ENCODE measurements at regions not wholly inside any gene's neighbourhood (a gene's known extent, or its start where the extent isn't known, plus 50 kb on each side); places are given as distances from the start of the nearest gene placed in this dataset.
A peak's percentile ranks its signal among the peaks of the same experiment; 100 is the strongest.

GRCh38 chr6:15953152-15953880 lies 175.6 kb upstream of the MYLIP start:
- H3K9me3 ChIP-seq (ENCODE audit: insufficient read depth, low read length) = no peaks in the 10 kb centered on the region
- H2AFZ ChIP-seq (ENCODE audit: low read depth, low read length) = no peak overlapping the region
- no peaks in the 10 kb centered on the region for H4K20me1 ChIP-seq (ENCODE audit: insufficient read depth, low read length)
- H3K4me3 ChIP-seq (ENCODE audit: low read length) = no peak overlapping the region
- H3K27me3 ChIP-seq (ENCODE audit: low read depth, low read length) = no peaks in the 10 kb centered on the region
- H3K4me2 ChIP-seq (ENCODE audit: low read length) = no peak overlapping the region
- no peak overlapping the region for H3K9ac ChIP-seq (ENCODE audit: low read length)
- no peak for TF ChIP-seq CTCF (IDR thresholded peaks at IDR 0.05; ENCODE audit: low read depth, low read length)
- TF ChIP-seq EZH2phosphoT487 (IDR thresholded peaks at IDR 0.05; ENCODE audit: low read depth) = no peak
- H3K4me1 ChIP-seq (ENCODE audit: low read length) = peaks cover 37% of the 10 kb centered on the region
- no peaks in the 10 kb centered on the region for H3K79me2 ChIP-seq (ENCODE audit: low read length)
- no peaks in the 10 kb centered on the region for H3K36me3 ChIP-seq (replicated peaks; ENCODE audit: low read depth, low read length)
- H3K27ac ChIP-seq (ENCODE audit: low read length) = no peak overlapping the region

- Histone ChIP-seq H3K4me2 (ENCODE audit: low read length) (no peak overlapping the region), H3K79me2 (ENCODE audit: low read length) (no peaks in the 10 kb centered on the region)
Observed at GRCh38 chr6:15952231-15953151, 176.4 kb upstream of the MYLIP start.

GRCh38 chr6:15950962-15951569 lies 177.8 kb upstream of the MYLIP start:
- Histone ChIP-seq H3K9ac (ENCODE audit: low read length) (no peak overlapping the region), H3K4me3 (ENCODE audit: low read length) (no peak overlapping the region), H3K9me3 (ENCODE audit: insufficient read depth, low read length) (no peaks in the 10 kb centered on the region), H3K4me2 (ENCODE audit: low read length) (peak overlapping the region; percentile 37), H2AFZ (ENCODE audit: low read depth, low read length) (no peak overlapping the region), H3K36me3 (replicated peaks; ENCODE audit: low read depth, low read length) (no peaks in the 10 kb centered on the region), H4K20me1 (ENCODE audit: insufficient read depth, low read length) (no peaks in the 10 kb centered on the region), H3K27ac (ENCODE audit: low read length) (no peak overlapping the region), H3K4me1 (ENCODE audit: low read length) (peaks cover 37% of the 10 kb centered on the region), H3K27me3 (ENCODE audit: low read depth, low read length) (no peaks in the 10 kb centered on the region), H3K79me2 (ENCODE audit: low read length) (no peaks in the 10 kb centered on the region)
- TF ChIP-seq EZH2phosphoT487 (IDR thresholded peaks at IDR 0.05; ENCODE audit: low read depth) (no peak), CTCF (IDR thresholded peaks at IDR 0.05; ENCODE audit: low read depth, low read length) (no peak)

More at GRCh38 chr6:15952231-15953151, 176.4 kb upstream of the MYLIP start:
- Histone ChIP-seq H3K4me1 (ENCODE audit: low read length) (peaks cover 37% of the 10 kb centered on the region), H3K9ac (ENCODE audit: low read length) (no peak overlapping the region), H2AFZ (ENCODE audit: low read depth, low read length) (no peak overlapping the region), H4K20me1 (ENCODE audit: insufficient read depth, low read length) (no peaks in the 10 kb centered on the region), H3K4me3 (ENCODE audit: low read length) (no peak overlapping the region), H3K27me3 (ENCODE audit: low read depth, low read length) (no peaks in the 10 kb centered on the region), H3K9me3 (ENCODE audit: insufficient read depth, low read length) (no peaks in the 10 kb centered on the region), H3K36me3 (replicated peaks; ENCODE audit: low read depth, low read length) (no peaks in the 10 kb centered on the region), H3K27ac (ENCODE audit: low read length) (no peak overlapping the region)
- no peak for TF ChIP-seq CTCF (IDR thresholded peaks at IDR 0.05; ENCODE audit: low read depth, low read length)
- no peak for TF ChIP-seq EZH2phosphoT487 (IDR thresholded peaks at IDR 0.05; ENCODE audit: low read depth)

GRCh38 chr6:15949982-15950381 lies 178.9 kb upstream of the MYLIP start:
- no peaks in the 10 kb centered on the region for H4K20me1 ChIP-seq (ENCODE audit: insufficient read depth, low read length)

More at GRCh38 chr6:15949982-15950381, 178.9 kb upstream of the MYLIP start:
- Histone ChIP-seq H3K79me2 (ENCODE audit: low read length) (no peaks in the 10 kb centered on the region), H3K4me1 (ENCODE audit: low read length) (peaks cover 44% of the 10 kb centered on the region), H3K9ac (ENCODE audit: low read length) (no peak overlapping the region), H3K4me2 (ENCODE audit: low read length) (no peak overlapping the region), H2AFZ (ENCODE audit: low read depth, low read length) (no peak overlapping the region), H3K4me3 (ENCODE audit: low read length) (no peak overlapping the region), H3K36me3 (replicated peaks; ENCODE audit: low read depth, low read length) (no peaks in the 10 kb centered on the region), H3K27me3 (ENCODE audit: low read depth, low read length) (no peaks in the 10 kb centered on the region), H3K27ac (ENCODE audit: low read length) (no peak overlapping the region), H3K9me3 (ENCODE audit: insufficient read depth, low read length) (no peaks in the 10 kb centered on the region)
- TF ChIP-seq CTCF (IDR thresholded peaks at IDR 0.05; ENCODE audit: low read depth, low read length) (no peak), EZH2phosphoT487 (IDR thresholded peaks at IDR 0.05; ENCODE audit: low read depth) (no peak)
